Coronary artery (tissue), 2 donors: ENCODE measurements at regions not wholly inside any gene's neighbourhood (a gene's known extent, or its start where the extent isn't known, plus 50 kb on each side); places are given as distances from the start of the nearest gene placed in this dataset.
"Not testable (repeated sequence)": the region's sequence is repeated elsewhere in the genome, so short reads cannot be mapped to it uniquely, and the experiment has no call there.

Source experiments
- DNase-seq: peaks from one replicate; pipeline ENCODE4 v3.0.0-alpha.2; 2017; ENCODE audit warnings: low spot score
- H3K27ac ChIP-seq, 2 donors: fragments of 200-600 bp; sonication (generic); one replicate each; pipeline ENCODE4 v1.5.1; 2016 to 2019
- H3K4me3 ChIP-seq: fragments of 200-600 bp; sonication (generic); 2 replicates; pipeline ENCODE4 v1.5.1; 2016; ENCODE audit warnings: mild to moderate bottlenecking, moderate library complexity
- CTCF ChIP-seq: fragments of 200-600 bp; sonication (generic); IDR thresholded peaks from one replicate; pipeline ENCODE4 v1.5.1; 2019; ENCODE audit warnings: antibody characterized with exemption

GRCh38 chr5:77861576-77861975 is 85.4 kb upstream of the TBCA start:
- no peak for DNase-seq
- Histone ChIP-seq H3K4me3 (no peak overlapping the region), H3K27ac (no peak overlapping the region)
- TF ChIP-seq CTCF: no peak

GRCh38 chr5:77859306-77859705 is 83.2 kb upstream of the TBCA start:
- no peak overlapping the region for H3K4me3 ChIP-seq
- no peak for DNase-seq
- no peak overlapping the region for H3K27ac ChIP-seq
- TF ChIP-seq CTCF: no peak

GRCh38 chr5:77858678-77859077 is 82.5 kb upstream of the TBCA start:
- DNase-seq, H3K4me3 ChIP-seq, H3K27ac ChIP-seq: not testable (repeated sequence)

- H3K27ac ChIP-seq: no peak overlapping the region
- H3K4me3 ChIP-seq: no peak overlapping the region
- no peak for DNase-seq
- TF ChIP-seq CTCF: no peak
Observed at GRCh38 chr5:77855369-77855768, 79.2 kb upstream of the TBCA start.

- H3K27ac ChIP-seq: no peak overlapping the region
- H3K4me3 ChIP-seq: no peak overlapping the region
Observed at GRCh38 chr5:77853353-77853907, 77.3 kb upstream of the TBCA start.

GRCh38 chr5:77852514-77853352 is 76.6 kb upstream of the TBCA start:
- Histone ChIP-seq H3K4me3 (peak overlapping the region; percentile 75), H3K27ac (no peak overlapping the region)
- no peak for TF ChIP-seq CTCF
- no peak for DNase-seq

More at GRCh38 chr5:77853353-77853907, 77.3 kb upstream of the TBCA start:
- no peak for DNase-seq
- no peak for TF ChIP-seq CTCF

- Histone ChIP-seq H3K27ac (no peak overlapping the region), H3K4me3 (peak overlapping the region; percentile 75)
Observed at GRCh38 chr5:77852068-77852513, 76.0 kb upstream of the TBCA start.

More at GRCh38 chr5:77852068-77852513, 76.0 kb upstream of the TBCA start:
- no peak for TF ChIP-seq CTCF
- DNase-seq: no peak
